Activated naive CD4-positive, alpha-beta T cell treated with anti-CD3 and anti-CD28 coated beads, Interleukin-2, amount 10 ng/mL, durations not matched to agents 7 days and 5 days (primary cell): ENCODE measurements at regions not wholly inside any gene's neighbourhood (a gene's known extent, or its start where the extent isn't known, plus 50 kb on each side); places are given as distances from the start of the nearest gene placed in this dataset.

ENCODE experiments used
- CTCF ChIA-PET: fragments of 350-600 bp; sonication (Branson Sonifier 250); formaldehyde crosslinking; loops from one replicate; lab custom pipeline; 2021; ENCODE audit warnings: antibody characterized with exemption; lab: Charles Lee
- DNase-seq: peaks from one replicate; pipeline ENCODE4 v3.0.0-alpha.2; 2020
- H3K27ac Mint-ChIP-seq: one replicate; pipeline ENCODE4 v1.8.0; 2021; ENCODE audit warnings: mild to moderate bottlenecking, moderate library complexity, mixed read lengths
- H3K27me3 Mint-ChIP-seq: one replicate; pipeline ENCODE4 v1.8.0; 2021; ENCODE audit warnings: mild to moderate bottlenecking, mixed read lengths
- H3K36me3 Mint-ChIP-seq: one replicate; pipeline ENCODE4 v1.8.0; 2021; ENCODE audit warnings: mixed read lengths
- H3K4me1 Mint-ChIP-seq: one replicate; pipeline ENCODE4 v1.8.0; 2021; ENCODE audit warnings: mixed read lengths
- H3K4me3 Mint-ChIP-seq: one replicate; pipeline ENCODE4 v1.8.0; 2021; ENCODE audit warnings: mild to moderate bottlenecking, moderate library complexity, mixed read lengths
- H3K9me3 Mint-ChIP-seq: one replicate; pipeline ENCODE4 v1.8.0; 2021; ENCODE audit warnings: mixed read lengths

DNA sequence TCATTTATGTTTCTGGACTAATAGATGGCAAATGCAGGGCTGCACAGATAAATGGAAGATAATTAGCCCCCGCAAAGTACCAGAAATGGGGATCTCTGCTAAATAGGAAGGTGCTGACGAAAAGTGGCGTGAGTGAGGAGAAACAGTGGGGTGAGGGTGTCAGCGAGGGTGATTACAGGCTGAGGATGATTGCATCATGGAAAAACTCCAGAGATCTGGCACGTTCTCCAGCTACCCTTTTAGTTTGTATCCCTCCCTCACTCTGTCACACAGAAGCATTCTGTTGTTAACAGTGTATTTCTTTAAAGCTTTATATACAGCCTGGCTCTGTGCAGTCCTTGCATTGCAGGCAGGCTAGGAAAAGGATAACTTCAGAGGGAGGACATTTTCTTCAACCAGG is 309.6 kb upstream of the DDX53 start:
- no peak overlapping the region for H3K4me3 Mint-ChIP-seq
- no peak for DNase-seq
- H3K27me3 Mint-ChIP-seq, result no peaks in the 10 kb centered on the region
- CTCF ChIA-PET, result no interaction called here
- no peaks in the 10 kb centered on the region for H3K9me3 Mint-ChIP-seq
- no peaks in the 10 kb centered on the region for H3K36me3 Mint-ChIP-seq
- H3K4me1 Mint-ChIP-seq, result no peaks in the 10 kb centered on the region
- no peak overlapping the region for H3K27ac Mint-ChIP-seq

DNA sequence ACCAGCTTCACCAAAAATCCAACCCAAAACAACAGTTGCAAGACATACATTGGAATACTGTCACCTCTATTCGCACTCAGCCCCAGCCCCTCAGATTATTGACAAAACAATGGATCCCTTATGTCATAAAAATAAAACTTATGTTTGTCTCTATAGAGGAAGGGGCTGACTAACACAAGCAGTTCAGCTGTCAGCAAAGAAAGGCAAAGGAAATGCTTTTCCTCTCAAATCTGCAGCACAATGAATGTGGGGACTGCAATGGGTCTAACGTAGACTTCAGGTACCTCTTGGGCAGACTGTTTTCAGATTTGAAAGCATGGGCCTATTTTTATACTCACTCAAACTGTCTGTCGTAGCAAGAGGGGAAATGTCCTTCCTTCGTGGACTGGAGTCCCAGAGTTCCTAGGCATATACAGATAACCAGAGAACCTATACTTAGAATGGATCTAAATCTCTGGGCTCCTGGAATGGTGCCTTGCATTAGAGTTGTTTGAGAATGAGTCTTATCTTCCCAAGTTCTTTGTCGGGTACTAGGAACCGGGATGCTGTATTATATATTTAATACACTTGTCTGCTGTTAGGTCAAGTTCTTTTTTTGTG is 307.7 kb upstream of the DDX53 start:
- Mint-ChIP-seq H3K36me3 (no peaks in the 10 kb centered on the region), H3K4me1 (no peaks in the 10 kb centered on the region), H3K27ac (no peak overlapping the region), H3K9me3 (no peaks in the 10 kb centered on the region), H3K27me3 (no peaks in the 10 kb centered on the region), H3K4me3 (no peak overlapping the region)
- DNase-seq, result no peak
- CTCF ChIA-PET, result no interaction called here

GRCh38 chrX:22698151-22698550 is 301.6 kb upstream of the DDX53 start:
- H3K36me3 Mint-ChIP-seq, result no peaks in the 10 kb centered on the region
- DNase-seq, result no peak
- H3K4me3 Mint-ChIP-seq, result no peak overlapping the region
- no peaks in the 10 kb centered on the region for H3K4me1 Mint-ChIP-seq
- no peaks in the 10 kb centered on the region for H3K27me3 Mint-ChIP-seq
- no peaks in the 10 kb centered on the region for H3K9me3 Mint-ChIP-seq
- no peak overlapping the region for H3K27ac Mint-ChIP-seq
- CTCF ChIA-PET, result no interaction called here

DNA sequence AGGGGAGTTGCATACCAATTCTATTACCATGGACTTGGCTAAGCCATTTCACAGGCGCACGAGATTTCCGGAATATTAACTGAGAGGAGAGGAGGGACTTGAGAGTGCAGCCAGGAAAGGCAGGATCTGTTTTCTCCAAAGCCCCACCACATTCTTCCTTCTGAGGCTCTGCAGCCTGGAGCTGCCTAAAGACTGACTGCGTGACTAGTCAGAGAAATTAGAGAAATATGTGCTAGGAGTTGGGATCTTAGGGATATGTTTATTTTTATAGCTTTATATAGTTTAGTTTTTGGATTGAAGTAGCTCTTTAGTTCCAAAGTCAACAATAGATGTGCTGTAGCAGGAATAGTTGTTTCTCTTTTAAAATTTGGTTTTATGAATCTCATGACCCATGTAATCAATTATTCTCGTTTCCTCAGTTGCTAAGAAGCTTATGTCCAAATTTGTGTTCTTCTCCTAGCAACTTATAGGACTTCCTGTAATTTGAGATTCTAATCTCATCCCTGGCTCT is 300.1 kb upstream of the DDX53 start:
- H3K27ac Mint-ChIP-seq, result no peak overlapping the region

GRCh38 chrX:22712942-22713341 is 286.8 kb upstream of the DDX53 start:
- Mint-ChIP-seq H3K27me3 (no peaks in the 10 kb centered on the region), H3K36me3 (no peaks in the 10 kb centered on the region), H3K4me3 (no peak overlapping the region), H3K27ac (no peak overlapping the region), H3K9me3 (no peaks in the 10 kb centered on the region), H3K4me1 (no peaks in the 10 kb centered on the region)
- DNase-seq, result no peak
- CTCF ChIA-PET, result no interaction called here

More for the DNA sequence above, 300.1 kb upstream of the DDX53 start:
- no peaks in the 10 kb centered on the region for H3K36me3 Mint-ChIP-seq
- no peaks in the 10 kb centered on the region for H3K9me3 Mint-ChIP-seq
- CTCF ChIA-PET, result no interaction called here
- no peak overlapping the region for H3K4me3 Mint-ChIP-seq
- H3K4me1 Mint-ChIP-seq, result no peaks in the 10 kb centered on the region
- H3K27me3 Mint-ChIP-seq, result no peaks in the 10 kb centered on the region
- no peak for DNase-seq

DNA sequence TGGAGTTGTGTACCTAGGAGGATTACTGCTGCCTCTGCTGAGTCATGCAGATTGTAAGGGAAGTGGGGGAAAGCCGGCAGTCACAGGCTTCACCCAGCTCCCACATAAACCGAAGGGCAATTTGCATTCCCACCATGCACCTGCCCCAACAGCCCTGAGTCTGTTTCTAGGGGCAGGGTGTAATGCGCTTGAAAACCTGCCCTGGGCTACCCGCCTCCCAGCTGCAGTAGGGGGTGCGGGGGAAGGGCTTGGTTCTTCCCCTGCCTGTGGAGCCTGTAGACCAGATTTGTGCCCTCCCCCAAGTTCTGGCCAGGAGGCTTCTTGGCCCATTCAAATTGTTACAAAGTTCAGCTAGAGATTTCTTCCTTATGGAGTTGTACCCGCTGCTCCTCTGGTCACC is 269.2 kb upstream of the DDX53 start:
- H3K4me1 Mint-ChIP-seq, result no peaks in the 10 kb centered on the region
- no peak overlapping the region for H3K27ac Mint-ChIP-seq
- DNase-seq, result no peak
- no peaks in the 10 kb centered on the region for H3K36me3 Mint-ChIP-seq
- no peaks in the 10 kb centered on the region for H3K27me3 Mint-ChIP-seq
- H3K9me3 Mint-ChIP-seq, result no peaks in the 10 kb centered on the region
- no peak overlapping the region for H3K4me3 Mint-ChIP-seq
- CTCF ChIA-PET, result no interaction called here

DNA sequence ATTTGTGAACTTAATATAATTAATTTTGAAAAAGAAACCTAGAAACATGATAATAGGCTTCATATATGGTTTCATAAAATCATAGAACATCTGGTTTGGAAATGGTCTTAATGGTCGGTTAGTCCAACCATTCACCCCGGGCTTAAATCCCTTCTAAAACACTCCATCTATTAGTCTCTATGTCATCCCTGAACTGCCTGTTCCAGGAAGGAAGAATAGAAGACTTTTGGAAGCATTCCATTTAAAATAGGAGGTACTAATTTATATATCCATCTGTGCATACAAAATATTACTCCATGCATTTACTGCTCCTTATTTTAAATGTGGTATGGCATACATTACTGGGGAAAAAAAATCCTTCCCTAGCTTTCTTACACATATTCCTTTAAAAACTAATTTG is 262.2 kb upstream of the DDX53 start:
- Mint-ChIP-seq H3K27me3 (no peaks in the 10 kb centered on the region), H3K4me3 (no peak overlapping the region), H3K36me3 (no peaks in the 10 kb centered on the region), H3K4me1 (no peaks in the 10 kb centered on the region), H3K9me3 (no peaks in the 10 kb centered on the region), H3K27ac (no peak overlapping the region)
- CTCF ChIA-PET, result no interaction called here
- DNase-seq, result no peak

DNA sequence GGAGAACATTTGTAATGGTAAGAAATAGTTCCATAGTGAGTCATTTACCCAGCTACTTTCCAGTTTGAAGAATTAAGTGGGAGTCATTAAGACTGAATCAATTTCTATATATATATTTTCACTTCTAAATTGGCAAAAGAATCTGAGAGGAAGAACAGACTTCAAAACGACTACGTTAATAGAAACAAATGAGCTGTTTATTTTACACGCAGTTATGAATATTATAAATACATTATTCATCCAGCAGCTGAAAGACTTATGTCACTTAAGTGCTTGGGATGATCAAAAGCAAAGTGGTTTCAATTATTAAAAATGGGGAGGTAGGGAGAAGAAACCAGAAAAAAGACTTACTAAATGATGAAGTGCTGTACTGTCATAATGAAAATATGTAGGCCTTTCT is 260.5 kb upstream of the DDX53 start:
- Mint-ChIP-seq H3K4me1 (no peaks in the 10 kb centered on the region), H3K4me3 (no peak overlapping the region), H3K27me3 (no peaks in the 10 kb centered on the region), H3K36me3 (no peaks in the 10 kb centered on the region), H3K9me3 (no peaks in the 10 kb centered on the region), H3K27ac (no peak overlapping the region)
- CTCF ChIA-PET, result no interaction called here
- DNase-seq, result no peak

- no peaks in the 10 kb centered on the region for H3K36me3 Mint-ChIP-seq
- no peak overlapping the region for H3K27ac Mint-ChIP-seq
- CTCF ChIA-PET, result no interaction called here
- H3K4me1 Mint-ChIP-seq, result no peaks in the 10 kb centered on the region
- no peaks in the 10 kb centered on the region for H3K9me3 Mint-ChIP-seq
- H3K27me3 Mint-ChIP-seq, result no peaks in the 10 kb centered on the region
- H3K4me3 Mint-ChIP-seq, result no peak overlapping the region
- no peak for DNase-seq
Measured at GRCh38 chrX:22740836-22741235, 258.9 kb upstream of the DDX53 start.

DNA sequence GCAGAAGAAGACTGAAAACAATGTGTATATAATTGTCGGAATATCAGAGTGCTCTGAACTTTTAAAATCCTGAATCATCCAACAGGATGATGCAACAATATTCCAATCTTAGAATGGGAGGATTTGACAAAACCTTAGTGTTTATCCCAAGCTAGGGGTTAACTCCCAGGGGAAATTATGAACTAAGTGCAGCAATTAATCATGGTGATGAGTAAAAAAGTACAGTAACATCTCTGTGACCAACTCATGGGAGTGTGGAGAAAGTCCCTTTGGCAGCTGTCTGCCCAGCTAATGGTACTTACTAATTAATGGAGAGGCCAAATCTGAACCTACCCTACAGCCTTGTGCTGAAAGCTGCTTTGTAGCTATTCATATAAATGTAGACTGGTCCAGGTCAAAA is 257.6 kb upstream of the DDX53 start:
- Mint-ChIP-seq H3K36me3 (no peaks in the 10 kb centered on the region), H3K4me1 (no peaks in the 10 kb centered on the region), H3K27me3 (no peaks in the 10 kb centered on the region), H3K27ac (no peak overlapping the region), H3K9me3 (no peaks in the 10 kb centered on the region), H3K4me3 (no peak overlapping the region)
- CTCF ChIA-PET, result no interaction called here
- DNase-seq, result no peak

- no peaks in the 10 kb centered on the region for H3K36me3 Mint-ChIP-seq
- CTCF ChIA-PET, result no interaction called here
- DNase-seq, result no peak
- no peaks in the 10 kb centered on the region for H3K4me1 Mint-ChIP-seq
- no peak overlapping the region for H3K27ac Mint-ChIP-seq
- no peaks in the 10 kb centered on the region for H3K9me3 Mint-ChIP-seq
- no peak overlapping the region for H3K4me3 Mint-ChIP-seq
- no peaks in the 10 kb centered on the region for H3K27me3 Mint-ChIP-seq
Measured at GRCh38 chrX:22746081-22746480, 253.7 kb upstream of the DDX53 start.

DNA sequence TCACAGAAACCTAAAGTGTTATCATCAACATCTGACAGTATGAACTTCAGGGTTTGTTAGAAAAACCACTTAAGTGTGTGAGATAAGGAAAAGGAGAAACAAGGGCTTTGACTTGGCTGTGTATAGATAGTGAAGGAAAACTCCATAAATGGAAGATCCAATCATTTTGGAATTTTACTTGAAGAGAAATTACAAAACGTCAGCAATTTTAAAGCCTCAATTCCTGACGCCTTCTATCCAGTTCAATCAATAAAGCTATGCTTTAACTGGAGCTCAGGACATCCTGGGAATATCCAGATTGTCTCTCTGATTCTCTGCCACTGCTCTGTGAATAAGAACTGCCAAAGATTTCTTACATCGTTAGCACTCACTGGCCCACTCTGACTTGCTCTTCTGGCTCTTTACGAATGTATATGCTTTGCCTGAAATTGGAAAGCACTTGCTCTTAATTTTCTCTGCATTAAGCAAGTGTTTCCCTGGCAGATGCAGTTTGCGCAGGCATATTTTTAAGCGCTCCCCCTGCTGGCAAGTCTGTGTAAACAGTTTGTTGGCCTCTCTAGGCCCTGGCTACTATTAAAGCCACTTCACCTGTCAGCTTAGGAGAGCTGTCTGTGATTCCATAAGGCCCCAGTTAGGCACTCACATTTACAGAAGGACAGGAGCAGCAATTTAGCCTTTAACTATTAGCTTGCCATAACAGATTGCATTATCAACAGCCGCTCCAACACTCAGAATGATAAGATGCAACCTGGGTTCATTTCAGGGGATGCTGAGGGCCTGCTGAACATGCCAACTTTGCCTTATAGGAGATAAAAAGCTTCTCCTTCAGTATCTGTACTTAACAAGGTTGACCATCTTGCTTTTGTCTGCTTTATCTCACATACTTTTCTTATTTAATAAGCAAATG is 251.4 kb upstream of the DDX53 start:
- H3K36me3 Mint-ChIP-seq, result no peaks in the 10 kb centered on the region
- no peak overlapping the region for H3K27ac Mint-ChIP-seq
- no peaks in the 10 kb centered on the region for H3K27me3 Mint-ChIP-seq
- no peak overlapping the region for H3K4me3 Mint-ChIP-seq
- no peaks in the 10 kb centered on the region for H3K9me3 Mint-ChIP-seq
- CTCF ChIA-PET, result interaction anchor here (1.3 to 1.5 kb wide), 3 partner anchors 9 to 763 kb away, joined by 4 to 9 read pairs (median 5); no protein-coding TSS in a partner anchor
- no peaks in the 10 kb centered on the region for H3K4me1 Mint-ChIP-seq
- peak; percentile 41 for DNase-seq

- no peaks in the 10 kb centered on the region for H3K36me3 Mint-ChIP-seq
- CTCF ChIA-PET, result interaction anchor here (0.9 kb wide), 1 partner anchor 774 kb away, joined by 3 read pairs; no protein-coding TSS in a partner anchor
- H3K9me3 Mint-ChIP-seq, result no peaks in the 10 kb centered on the region
- H3K27me3 Mint-ChIP-seq, result no peaks in the 10 kb centered on the region
- no peaks in the 10 kb centered on the region for H3K4me1 Mint-ChIP-seq
- no peak overlapping the region for H3K27ac Mint-ChIP-seq
- no peak for DNase-seq
- no peak overlapping the region for H3K4me3 Mint-ChIP-seq
Measured at GRCh38 chrX:22758807-22759481, 240.8 kb upstream of the DDX53 start.

DNA sequence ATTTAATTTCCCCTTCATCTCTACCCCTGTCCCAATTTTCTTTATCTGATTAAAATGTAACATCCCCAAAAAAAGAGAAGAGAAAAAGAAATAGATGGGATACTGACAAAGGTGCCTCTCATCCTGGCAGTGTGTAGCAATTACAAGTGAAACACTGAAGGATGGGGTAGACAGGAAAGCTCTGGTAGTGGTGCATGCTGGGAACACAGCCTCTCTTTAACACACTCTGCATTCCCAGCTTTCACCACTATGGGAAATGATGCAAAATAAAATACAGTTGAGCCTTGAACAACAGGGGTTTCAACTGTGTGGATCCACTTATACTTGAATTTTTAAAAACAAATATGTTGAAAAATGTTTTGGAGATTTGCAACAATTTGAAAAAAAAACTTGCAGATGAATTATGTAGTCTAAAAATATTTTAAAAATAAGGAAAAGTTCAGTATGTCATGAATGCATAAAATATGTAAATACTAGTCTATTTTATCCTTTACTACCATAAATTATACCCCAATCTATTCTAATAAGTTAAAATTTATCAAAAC is 239.2 kb upstream of the DDX53 start:
- no peaks in the 10 kb centered on the region for H3K27me3 Mint-ChIP-seq
- no peak overlapping the region for H3K27ac Mint-ChIP-seq
- no peak overlapping the region for H3K4me3 Mint-ChIP-seq
- no peaks in the 10 kb centered on the region for H3K36me3 Mint-ChIP-seq
- no peaks in the 10 kb centered on the region for H3K9me3 Mint-ChIP-seq
- DNase-seq, result no peak
- no peaks in the 10 kb centered on the region for H3K4me1 Mint-ChIP-seq
- CTCF ChIA-PET, result no interaction called here
